HUDEP-2 (cell line): ENCODE measurements at regions not wholly inside any gene's neighbourhood (a gene's known extent, or its start where the extent isn't known, plus 50 kb on each side); places are given as distances from the start of the nearest gene placed in this dataset.

Experiments used
- DNase-seq, 76 experiments: peaks; one replicate each; lab custom pipeline; 2025; ENCODE audit not compliant: unreplicated experiment in 76 of 76; lab: John Stamatoyannopoulos, UW

DNA sequence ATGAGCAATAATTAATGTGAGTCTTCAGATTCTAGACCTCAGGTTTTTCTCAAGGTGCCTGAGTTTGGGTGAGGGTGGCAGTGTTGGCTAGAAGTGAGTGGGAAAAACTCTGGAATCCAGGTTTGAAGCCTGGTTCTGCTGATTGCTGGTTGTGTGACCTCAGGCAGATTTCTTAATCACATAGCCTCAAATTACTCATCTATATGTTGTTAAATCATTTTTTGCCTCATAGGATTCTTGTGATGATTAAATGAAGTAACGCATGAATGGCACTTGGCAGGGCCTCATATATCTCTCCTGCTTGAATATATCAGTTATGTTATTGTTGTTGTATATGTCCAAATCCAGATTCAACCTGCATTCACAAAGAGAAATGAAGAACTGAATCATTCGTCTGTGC, 60.5 kb downstream of the NR2F2 start:
- DNase-seq, result no peak

DNA sequence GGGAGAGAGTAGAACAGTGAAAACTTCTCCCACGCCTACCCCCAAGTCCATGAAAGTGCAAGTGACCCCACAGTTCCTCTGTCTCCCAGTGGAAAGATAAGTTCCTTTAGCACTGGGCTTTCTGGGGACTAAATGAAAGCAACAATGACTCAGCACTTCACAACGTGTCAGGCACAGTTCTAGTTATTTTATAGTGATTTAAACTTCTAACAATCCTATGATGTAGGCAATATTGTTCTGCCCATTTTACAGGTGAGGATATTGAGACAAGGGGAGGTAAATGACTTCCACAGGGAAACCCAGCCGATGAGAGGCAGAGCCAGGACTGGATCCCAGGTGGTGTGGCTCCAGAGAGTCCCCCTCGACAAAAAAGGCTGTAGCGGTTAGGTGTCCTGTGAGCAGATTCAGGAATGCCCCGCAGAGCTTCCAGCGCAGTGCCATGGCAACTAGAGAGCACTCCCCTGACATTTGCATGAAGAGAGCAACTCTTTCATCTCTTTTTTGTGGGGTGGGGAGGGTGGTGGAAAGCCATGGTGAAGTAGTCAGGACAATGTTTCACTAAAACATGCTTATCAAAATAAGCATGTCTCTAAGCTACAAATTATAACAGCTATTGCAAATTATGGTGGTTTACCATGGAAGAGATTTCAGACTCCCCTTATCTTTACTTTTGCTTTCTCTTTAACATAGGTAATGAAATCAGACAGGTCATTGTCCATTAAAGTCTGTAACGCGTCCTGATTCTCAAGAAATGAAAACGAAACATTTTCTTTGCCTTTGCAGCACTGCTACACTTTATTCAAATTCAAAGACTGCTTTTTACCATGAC, 62.1 kb downstream of the NR2F2 start:
- DNase-seq, result no peak

GRCh38 chr15:96393209-96393513, 62.7 kb downstream of the NR2F2 start:
- no peak for DNase-seq

GRCh38 chr15:96395687-96396086, 65.2 kb downstream of the NR2F2 start:
- DNase-seq, result no peak

DNA sequence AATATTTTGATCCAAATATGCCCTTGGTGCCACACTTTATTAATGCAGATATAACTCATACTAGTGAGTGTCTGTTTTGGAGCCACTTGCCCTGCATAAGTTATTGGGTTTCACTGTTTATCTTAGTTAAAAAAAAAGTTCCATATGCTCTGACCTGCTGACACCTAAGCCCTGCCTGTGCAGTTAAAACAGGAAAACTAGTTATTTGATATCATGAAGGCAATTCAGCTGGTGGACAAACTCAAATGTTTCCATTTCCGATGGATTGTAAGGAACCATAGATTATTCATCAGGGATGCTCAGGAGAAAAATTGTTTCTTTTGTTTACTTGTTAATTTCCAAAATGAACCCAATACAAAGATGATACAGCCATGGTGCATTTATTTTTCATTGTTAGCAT, 68.3 kb downstream of the NR2F2 start:
- DNase-seq, result no peak

DNA sequence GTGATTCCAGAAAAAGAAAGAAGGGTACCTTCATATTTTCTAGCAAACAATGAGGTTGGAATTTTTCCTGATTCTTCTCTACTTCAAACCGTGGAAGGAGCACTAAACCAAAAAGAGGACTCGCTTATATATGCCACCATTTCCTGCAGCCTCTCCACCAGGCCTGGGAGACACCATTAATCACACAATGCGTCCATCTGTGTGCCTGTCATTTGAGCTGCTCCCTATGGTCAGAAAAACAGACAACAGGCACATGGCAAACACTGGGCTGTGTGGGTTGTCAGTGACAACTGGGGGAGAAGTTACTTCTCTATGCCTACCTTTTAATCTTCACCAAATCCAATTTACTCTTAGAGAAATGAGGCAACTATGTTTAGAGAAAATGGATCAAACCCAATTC, 71.9 kb downstream of the NR2F2 start:
- no peak for DNase-seq

GRCh38 chr15:96403071-96403470, 72.6 kb downstream of the NR2F2 start:
- no peak for DNase-seq

DNA sequence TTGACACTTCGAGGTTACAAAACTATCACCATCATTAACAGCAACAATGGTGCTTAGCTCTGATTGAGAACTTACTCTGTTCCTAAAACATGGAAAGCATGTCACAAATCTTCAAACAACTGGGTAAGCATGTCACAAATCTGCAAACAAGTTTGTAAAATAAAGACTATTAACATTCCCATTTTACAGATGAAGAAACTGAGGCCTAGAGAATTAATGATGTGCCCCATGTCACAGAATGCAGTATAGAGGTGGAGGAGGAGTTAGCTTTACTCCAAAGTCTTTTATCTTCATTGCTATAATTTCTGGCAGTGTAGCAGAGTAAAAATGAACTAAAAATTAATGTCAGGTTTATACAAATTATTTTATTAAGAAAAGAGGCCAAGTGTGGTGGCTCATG, 73.4 kb downstream of the NR2F2 start:
- no peak for DNase-seq

- no peak for DNase-seq
These were observed 74.1 kb downstream of the NR2F2 start for GRCh38 chr15:96404560-96404959.

GRCh38 chr15:96406291-96406690, 75.8 kb downstream of the NR2F2 start:
- no peak for DNase-seq

GRCh38 chr15:96406701-96407100, 76.2 kb downstream of the NR2F2 start:
- no peak for DNase-seq

DNA sequence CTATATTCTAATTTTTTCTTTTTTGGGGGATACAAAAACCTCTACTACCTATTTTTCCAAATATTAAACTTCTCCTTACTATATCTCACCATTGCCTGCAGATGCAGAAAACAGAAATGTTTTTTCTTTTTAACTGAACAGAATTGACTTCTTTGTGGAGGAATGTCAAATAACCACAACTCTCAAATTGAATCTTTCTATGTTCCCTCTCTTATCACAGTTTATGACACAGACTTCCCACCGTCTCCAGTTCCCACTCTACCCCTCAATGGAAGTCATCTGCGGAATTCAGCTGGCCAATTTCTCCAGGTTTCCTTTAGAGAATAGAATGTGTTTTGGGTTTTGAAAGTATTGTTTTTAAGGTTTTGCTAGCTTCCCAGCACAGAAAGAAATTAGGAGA, 77.0 kb downstream of the NR2F2 start:
- no peak for DNase-seq

GRCh38 chr15:96408591-96409183, 78.2 kb downstream of the NR2F2 start:
- no peak for DNase-seq

DNA sequence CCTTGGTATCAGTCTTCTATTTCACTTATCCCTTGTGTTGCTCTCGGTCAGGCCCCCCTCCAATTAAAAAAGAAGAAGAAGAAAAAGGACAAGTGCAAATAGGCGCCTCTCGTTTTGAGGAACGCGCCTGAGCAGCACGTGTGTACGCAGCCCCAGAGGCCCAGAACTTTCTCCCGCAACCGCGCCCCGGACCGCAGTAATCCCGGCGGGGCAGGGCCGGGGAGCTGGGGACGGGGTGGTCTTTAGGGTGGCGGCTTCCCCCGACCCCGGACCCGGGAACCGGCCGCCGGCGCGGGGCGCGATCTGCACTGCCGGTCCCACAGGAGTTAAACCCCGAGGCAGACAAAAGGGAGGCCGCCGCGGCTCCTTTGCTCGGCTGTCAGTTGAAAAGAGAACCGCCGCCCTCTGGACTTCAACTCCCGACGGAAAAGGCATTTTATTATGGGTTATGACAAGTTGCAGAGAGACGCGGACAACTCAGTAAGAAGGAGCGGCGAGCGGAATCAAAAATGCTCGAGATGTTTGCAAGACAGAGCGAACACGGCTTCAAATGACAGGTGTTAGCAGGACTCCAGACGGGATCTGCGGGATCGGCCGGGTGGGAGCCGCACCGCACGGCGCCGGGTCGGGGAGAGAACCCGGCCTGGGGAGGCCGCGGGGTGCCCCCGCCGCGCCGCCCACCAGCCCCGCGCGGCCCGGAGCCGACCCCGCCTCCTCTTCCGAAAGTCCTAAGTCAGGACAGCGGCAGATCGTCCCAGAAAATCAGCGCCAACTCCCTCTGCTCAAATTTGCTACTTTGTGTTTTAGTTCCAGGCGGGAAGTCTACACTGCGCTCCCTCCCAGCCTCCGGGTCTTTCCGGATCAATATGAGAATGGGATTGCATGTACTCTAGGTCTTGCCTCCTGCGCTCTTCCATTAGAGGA, 79.0 kb downstream of the NR2F2 start:
- no peak for DNase-seq

- DNase-seq, result no peak
These were observed 79.9 kb downstream of the NR2F2 start for GRCh38 chr15:96410175-96411055.

DNA sequence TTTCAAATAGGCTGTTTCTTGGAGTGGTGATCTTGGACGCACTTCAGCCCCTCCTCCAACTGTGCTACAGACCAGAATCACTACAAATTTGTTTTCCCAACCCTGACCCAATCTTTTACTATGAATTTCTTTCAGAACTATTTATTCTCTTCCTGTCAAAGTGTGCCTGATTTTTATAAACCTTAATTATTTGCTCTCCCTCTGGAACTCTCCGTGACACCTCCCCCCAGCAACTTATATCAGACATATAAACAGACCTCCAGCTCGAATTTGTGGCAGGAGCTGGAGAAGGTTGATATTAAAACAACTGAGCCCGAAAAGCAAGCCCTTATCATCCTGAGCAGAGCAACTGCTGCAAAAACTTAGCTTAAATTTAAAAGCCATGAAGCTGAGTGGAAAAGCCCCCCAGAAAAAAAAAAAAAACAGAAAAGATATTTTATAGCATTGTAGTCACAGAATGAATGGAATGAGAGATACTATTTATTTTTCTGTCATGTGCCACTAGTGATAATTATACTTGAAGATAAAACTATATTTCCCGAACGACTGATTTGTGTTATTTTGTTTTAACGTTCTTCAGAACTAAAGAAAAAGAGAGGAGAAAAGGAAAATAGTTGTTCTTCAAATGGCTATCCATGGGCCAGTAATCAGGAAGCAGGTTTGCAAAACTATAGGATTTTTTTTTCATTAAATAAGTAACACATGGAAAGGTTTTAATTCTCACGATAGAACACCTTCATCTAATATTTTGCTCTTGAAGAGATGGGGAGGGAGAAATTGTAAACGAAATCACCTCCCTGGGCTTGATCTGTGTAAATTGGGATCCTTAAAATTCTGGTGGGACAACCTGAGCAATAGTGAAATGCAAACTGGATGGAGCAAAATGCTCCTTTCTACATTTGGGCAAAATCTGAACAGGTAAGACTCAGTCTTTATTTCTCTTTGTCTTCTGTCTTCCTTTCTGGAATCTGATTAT, 80.8 kb downstream of the NR2F2 start:
- no peak for DNase-seq

- DNase-seq, result no peak
These were observed 81.8 kb downstream of the NR2F2 start for GRCh38 chr15:96412045-96412905.

DNA sequence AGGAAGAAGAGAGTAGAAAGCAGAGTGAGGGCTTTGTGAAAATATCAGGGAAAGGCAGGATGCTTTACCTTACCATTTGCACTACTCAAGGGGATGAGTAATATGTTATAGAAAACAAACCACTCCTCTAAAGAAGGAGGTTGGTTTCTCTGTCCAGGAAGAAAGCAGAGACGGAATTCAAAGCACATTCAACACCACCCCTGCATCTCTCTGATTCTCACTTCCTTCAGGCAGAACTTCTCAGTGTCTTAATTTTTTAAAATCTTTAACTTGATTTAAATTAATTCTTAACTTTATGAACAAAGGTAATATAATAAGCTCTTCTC, 82.4 kb downstream of the NR2F2 start:
- no peak for DNase-seq

GRCh38 chr15:96413657-96414056, 83.2 kb downstream of the NR2F2 start:
- no peak for DNase-seq
